PFSK-1 (cell line): ENCODE measurements at regions not wholly inside any gene's neighbourhood (a gene's known extent, or its start where the extent isn't known, plus 50 kb on each side); places are given as distances from the start of the nearest gene placed in this dataset.

ENCODE experiments used
- FOXP2 ChIP-seq: optimal IDR thresholded peaks from 2 replicates; pipeline ENCODE3; 2011; ENCODE audit warnings: borderline replicate concordance, control low read depth, inconsistent platforms; ENCODE audit not compliant: insufficient read depth; ENCODE audit errors: extremely low read length, extremely low read depth
- POLR2AphosphoS5 ChIP-seq: IDR thresholded peaks from 2 replicates; pipeline ENCODE4 v1.6.1; 2012; ENCODE audit warnings: low read depth, mild to moderate bottlenecking, control low read depth, low read length, moderate library complexity
- SIN3A ChIP-seq: IDR thresholded peaks from 2 replicates; pipeline ENCODE4 v1.6.1; 2012; ENCODE audit warnings: mild to moderate bottlenecking, low read length, moderate library complexity, borderline replicate concordance; ENCODE audit not compliant: insufficient read depth
- TAF1 ChIP-seq: IDR thresholded peaks from 2 replicates; pipeline ENCODE4 v1.6.1; 2012; ENCODE audit warnings: low read length, control low read depth, borderline replicate concordance; ENCODE audit not compliant: insufficient read depth
- TF ChIP-seq, protein P1 (sequence below), 2 experiments: IDR thresholded peaks; 2 replicates each; pipeline versions ENCODE4 v1.6.1 to v1.8.0; 2011 to 2012; ENCODE audit warnings: low read depth in 2 of 2, low read length in 2 of 2, control low read depth in 1 of 2, inconsistent platforms in 1 of 2, mild to moderate bottlenecking in 1 of 2, moderate library complexity in 1 of 2; ENCODE audit not compliant: insufficient read depth in 1 of 2

- TF ChIP-seq POLR2AphosphoS5: no peak
- no peak for TF ChIP-seq SIN3A
- TF ChIP-seq FOXP2: no peak
- TF ChIP-seq, protein P1, sequence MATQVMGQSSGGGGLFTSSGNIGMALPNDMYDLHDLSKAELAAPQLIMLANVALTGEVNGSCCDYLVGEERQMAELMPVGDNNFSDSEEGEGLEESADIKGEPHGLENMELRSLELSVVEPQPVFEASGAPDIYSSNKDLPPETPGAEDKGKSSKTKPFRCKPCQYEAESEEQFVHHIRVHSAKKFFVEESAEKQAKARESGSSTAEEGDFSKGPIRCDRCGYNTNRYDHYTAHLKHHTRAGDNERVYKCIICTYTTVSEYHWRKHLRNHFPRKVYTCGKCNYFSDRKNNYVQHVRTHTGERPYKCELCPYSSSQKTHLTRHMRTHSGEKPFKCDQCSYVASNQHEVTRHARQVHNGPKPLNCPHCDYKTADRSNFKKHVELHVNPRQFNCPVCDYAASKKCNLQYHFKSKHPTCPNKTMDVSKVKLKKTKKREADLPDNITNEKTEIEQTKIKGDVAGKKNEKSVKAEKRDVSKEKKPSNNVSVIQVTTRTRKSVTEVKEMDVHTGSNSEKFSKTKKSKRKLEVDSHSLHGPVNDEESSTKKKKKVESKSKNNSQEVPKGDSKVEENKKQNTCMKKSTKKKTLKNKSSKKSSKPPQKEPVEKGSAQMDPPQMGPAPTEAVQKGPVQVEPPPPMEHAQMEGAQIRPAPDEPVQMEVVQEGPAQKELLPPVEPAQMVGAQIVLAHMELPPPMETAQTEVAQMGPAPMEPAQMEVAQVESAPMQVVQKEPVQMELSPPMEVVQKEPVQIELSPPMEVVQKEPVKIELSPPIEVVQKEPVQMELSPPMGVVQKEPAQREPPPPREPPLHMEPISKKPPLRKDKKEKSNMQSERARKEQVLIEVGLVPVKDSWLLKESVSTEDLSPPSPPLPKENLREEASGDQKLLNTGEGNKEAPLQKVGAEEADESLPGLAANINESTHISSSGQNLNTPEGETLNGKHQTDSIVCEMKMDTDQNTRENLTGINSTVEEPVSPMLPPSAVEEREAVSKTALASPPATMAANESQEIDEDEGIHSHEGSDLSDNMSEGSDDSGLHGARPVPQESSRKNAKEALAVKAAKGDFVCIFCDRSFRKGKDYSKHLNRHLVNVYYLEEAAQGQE (IDR thresholded peaks at IDR 0.05; ENCODE audit: insufficient read depth in 1 of 2, low read depth in 2 of 2, low read length in 2 of 2): no peak
- TF ChIP-seq TAF1: no peak
These were observed 126.8 kb upstream of the DCN start for GRCh38 chr12:91309450-91309849.

- TF ChIP-seq TAF1 (no peak), POLR2AphosphoS5 (no peak)
These were observed 125.5 kb upstream of the DCN start for GRCh38 chr12:91307957-91308670.

GRCh38 chr12:91290354-91290753, 107.7 kb upstream of the DCN start:
- TF ChIP-seq TAF1 (no peak), FOXP2 (no peak), SIN3A (no peak), POLR2AphosphoS5 (no peak)
- TF ChIP-seq, protein P1 (IDR thresholded peaks at IDR 0.05; ENCODE audit: insufficient read depth in 1 of 2, low read depth in 2 of 2, low read length in 2 of 2): no peak

- no peak for TF ChIP-seq TAF1
- TF ChIP-seq POLR2AphosphoS5: no peak
- TF ChIP-seq, protein P1 (IDR thresholded peaks at IDR 0.05; ENCODE audit: insufficient read depth in 1 of 2, low read depth in 2 of 2, low read length in 2 of 2): no peak
- TF ChIP-seq FOXP2: no peak
- TF ChIP-seq SIN3A: no peak
These were observed 107.3 kb upstream of the DCN start for GRCh38 chr12:91289906-91290305.

GRCh38 chr12:91289072-91289471, 106.5 kb upstream of the DCN start:
- TF ChIP-seq POLR2AphosphoS5 (no peak), FOXP2 (no peak), SIN3A (no peak), TAF1 (no peak)
- TF ChIP-seq, protein P1 (IDR thresholded peaks at IDR 0.05; ENCODE audit: insufficient read depth in 1 of 2, low read depth in 2 of 2, low read length in 2 of 2): no peak
